HG02610 (cell line): ENCODE measurements at regions not wholly inside any gene's neighbourhood (a gene's known extent, or its start where the extent isn't known, plus 50 kb on each side); places are given as distances from the start of the nearest gene placed in this dataset.

Source experiments
- ATAC-seq: cut with Tn5 transposase; IDR thresholded peaks from one replicate; pipeline ENCODE4 v1.9.1; 2021; ENCODE audit warnings: mild to moderate bottlenecking, moderate library complexity; ENCODE audit not compliant: unreplicated experiment

DNA sequence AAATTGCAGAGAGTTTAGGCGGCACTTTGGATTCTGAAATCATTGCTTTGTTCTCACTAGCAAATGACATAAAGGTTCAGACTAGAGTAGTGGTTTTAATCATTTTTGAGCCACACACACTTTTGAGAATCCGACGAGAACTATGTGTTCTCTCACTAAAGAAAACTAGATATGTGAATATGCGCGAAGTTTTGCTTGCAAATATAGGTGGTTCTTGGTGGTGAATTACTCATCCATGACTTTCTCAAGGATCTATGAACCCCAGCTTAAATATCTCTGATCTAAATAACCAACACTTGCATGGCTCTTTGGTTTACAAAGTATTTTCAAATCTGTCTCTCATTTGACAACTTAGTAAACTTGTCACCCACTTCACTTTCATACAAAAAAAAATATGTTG, 54.8 kb downstream of the NOG start:
- no peak for ATAC-seq

DNA sequence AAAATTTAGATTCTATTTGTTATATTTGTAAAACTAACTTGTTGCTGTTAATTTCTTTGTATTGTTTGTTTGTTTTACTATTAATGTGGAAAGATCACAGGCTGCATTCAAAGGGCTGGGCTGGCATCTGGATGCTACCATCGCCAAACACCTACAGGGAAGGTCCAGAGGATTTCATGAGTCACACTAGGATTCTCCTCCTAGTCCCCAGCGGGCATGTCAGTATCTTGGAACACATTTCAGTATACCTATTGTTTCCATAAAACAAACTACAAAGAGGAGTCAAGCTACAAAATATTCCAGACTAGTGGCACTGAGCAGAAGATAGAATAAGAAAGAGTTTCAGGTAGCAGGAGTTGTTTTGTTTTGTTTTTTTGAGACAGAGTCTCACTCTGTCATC, 55.3 kb downstream of the NOG start:
- ATAC-seq = no peak

DNA sequence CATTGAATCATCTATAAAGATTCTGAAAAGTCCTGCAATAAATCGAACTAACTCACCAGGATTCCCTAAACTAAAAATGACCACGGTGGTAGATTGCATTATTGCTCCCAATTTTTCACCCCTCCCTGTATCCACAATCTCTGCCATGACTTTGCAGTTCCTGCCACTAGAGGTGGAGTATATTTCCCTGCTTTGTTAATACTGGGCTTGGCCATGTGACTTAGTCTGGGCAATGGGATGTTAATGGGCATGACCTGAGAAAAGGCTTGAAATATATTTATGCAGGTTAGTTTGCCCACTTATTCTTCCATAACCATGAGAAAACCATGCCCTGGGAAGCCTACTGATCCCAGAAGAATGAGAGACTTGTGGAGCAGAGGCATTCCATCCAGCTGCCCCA, 59.1 kb downstream of the NOG start:
- ATAC-seq = no peak

DNA sequence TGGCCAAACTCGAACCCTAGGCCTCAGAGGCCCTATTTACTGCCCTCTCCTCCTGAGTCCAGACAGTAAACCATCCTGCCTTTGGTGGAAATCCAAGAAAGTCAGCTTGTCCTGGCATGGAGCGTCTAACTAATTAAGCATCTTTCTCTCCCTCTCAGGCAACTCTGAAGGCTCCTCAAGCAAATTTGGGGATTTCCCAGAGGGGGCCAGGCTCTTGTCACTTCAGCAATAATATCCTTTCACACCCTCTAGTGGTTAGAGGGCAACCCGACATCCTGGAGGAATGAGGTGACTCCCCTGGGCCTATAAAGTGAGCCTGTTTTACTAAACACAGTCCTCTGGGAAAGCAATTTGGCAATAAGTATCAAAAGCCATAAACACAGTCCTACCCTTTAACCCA, 60.4 kb downstream of the NOG start:
- ATAC-seq = peak; percentile 98

DNA sequence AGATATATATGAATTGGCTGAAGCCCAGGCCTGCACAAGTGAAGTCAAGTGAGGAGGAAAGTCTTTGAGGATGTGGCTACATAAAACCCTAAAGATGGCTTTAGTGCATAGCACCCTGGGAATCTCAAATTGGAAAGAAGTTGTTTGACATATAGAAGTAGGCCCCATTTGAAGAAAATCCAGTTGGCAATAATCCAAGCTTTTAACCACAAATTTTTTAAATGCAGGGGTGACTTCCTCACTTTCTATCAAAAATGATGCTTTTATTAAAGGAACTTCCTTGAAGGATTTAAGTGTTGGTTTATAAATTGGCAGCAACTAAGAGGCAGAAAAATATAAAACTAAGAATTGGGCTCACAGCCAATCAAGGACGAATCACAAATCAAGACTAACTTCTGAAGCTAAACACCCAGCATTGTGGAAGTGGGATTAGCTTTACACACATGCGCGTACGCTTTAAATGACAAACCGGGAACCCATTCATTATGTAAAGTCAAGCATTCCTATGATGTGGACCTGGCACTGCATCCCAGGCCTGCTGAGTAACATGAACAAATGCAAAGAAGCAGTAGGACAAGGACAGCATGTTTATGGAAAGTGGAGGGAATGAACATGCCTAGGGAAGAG, 63.3 kb downstream of the NOG start:
- ATAC-seq = no peak

DNA sequence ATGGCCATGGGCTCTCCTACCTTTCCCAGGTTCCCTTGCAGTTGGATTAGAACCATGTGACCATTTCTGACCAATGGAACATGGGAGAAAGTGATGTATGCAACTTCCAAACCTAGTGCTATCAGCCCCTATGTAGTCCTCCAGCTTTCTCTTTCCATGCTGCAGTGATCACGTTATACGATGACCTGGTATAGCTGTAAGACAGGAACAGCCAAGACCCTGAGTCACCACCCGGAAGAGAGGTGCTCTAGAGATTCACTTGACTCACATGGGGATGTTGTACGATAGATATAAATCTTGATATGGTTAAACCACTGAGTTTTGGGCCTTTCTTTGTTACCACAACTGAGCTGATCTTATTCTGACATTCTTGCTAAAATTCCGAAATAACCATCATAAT, 65.1 kb downstream of the NOG start:
- no peak for ATAC-seq

DNA sequence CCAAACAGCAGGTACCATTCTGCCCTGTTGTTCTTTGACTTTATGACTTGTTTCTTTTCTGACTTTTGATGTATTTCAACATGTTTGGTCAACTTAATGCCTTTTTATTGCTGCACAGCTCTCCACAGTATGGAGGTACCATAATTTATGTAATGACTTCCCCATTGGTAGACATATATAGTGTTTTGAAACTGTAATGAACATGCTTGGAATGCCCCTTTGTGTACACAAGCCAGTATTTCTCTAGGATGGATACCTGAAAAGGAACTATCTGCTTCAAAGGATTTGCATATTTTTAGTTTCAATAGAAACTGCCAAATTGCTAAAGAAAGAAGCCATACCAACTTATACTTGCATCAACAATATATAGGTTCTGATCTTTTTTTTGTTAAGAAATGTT, 66.1 kb downstream of the NOG start:
- no peak for ATAC-seq

DNA sequence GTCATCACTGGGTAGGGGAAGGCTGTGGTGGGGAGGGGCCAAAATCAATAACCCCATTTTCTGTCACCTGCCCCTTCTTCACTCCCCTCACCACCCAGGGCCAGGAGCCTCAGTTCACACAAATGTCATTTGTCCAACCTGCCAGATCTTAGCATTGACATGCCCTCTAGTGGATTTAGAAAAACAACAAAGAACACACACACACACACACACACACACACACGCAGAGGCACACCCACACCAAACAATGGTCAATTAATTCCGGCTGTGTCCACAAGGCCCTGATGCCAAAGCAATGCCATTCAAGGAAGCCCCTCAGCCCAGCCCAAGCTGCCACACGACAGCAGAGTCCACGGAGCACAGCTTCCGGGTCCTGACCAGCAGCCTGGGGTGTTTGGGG, 68.4 kb downstream of the NOG start:
- no peak for ATAC-seq

DNA sequence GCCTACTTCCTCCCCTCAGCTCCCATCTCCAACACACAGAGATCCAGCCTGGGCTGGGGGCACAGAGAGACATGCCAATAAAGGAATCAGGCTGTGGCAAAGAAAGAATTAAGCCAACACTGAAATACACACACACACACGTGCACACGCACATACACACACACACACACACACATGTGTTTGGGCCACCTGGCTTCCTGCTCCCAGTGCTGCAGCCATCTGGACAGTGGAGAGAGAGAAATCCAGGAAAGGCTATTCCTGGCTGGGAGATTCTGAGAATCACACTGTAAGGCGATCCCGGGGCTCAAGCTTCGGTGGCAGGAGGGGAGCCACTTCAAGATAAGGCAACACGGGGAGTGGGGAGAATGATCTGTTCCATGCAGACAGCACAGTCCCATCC, 72.4 kb downstream of the NOG start:
- no peak for ATAC-seq

DNA sequence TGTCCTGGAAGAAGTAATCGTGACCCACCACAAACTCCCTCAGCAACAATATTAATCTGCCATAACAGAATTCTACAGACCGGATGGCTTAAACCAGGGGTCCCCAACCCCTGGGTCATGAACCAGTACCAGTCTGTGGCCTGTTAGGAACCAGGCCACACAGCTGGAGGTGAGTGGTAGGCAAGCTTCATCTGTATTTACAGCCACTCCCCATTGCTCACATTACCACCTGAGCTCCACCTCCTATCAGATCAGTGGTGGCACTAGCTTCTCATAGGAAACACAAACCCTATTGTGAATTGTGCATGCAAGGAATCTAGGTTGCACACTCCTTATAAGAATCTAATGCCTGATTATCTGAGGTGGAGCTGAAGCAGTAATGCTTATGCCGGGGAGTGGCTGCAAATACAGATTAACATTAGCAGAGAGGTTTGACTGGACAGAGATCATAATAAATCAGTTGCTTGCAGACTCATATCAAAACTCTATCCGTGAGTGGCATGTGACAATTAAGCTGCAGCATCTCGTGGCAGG, 74.5 kb downstream of the NOG start:
- ATAC-seq = no peak

DNA sequence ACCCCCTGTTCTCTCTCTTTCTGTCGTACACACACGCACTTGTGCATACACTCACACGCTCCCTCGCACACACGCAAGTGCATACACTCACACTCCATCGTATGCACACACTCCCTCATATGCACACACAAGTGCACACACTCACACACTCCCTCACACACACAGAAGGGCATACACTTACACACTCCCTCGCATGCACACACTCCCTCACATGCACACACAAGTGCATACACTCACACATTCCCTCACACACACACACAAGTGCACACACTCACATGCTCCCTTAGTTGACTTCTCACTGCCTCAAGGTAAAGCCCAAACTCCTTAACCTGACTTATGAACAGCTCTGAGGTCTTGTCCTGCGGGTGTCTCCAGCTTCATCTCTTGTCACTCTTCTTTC, 78.7 kb downstream of the NOG start:
- no peak for ATAC-seq

DNA sequence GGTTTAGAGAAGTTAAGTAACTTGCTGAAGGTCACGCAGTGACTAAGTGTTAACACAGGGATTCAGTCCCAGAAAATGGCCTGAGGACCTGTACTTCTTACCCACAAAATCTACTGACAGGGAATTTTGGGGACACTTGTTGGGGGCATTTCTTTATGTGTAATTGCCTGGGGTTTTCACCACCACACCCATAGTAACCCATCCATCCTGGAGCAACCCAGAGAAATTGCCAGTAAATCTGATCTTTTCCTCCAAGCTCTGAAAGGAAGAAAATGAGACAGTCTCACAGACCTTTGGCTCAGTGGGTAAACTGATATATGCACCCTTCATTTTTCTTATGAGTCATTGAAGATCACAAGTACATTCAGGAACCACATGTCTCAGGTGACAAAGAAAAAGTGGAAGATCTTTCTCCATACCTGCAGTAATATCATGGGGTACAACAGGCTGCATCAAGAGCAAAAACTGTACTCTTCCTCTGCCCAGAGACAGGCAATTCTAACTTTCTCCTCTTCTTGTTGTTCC, 81.0 kb downstream of the NOG start:
- no peak for ATAC-seq

DNA sequence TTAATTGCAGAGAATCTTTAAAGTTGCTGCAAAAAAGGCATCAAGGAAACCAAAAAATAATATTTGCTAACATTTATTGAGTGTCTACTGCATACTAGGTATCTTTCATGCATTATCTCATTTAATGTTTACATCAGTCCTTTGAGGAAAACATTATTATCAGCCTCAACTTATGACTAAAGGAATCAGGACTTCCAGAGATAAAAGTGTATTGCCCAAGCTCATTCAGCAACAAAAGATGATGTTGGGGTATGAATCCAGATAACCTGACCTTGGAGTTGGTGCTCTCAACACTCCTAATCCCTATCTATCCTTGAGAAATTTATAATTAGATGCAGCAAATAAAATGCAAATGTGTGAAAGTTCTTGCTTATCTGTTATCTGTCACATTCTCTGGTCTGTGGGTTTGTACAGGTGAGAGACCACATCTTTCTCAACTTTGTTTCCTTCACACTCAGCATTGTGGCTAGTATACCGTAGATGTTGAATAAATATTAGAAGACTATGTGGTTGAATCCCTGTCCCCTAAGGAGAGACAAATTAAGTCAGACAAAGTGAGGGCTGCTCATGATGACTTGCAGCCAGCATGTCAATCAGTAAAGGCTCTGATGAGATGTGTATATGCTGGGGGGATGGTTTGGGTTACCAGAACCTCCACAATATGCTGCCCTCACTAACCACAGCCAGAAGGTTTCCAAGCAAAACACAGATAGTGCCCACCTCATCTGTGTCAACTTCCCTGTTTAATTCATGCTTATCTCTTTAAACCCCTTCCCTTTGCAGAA, 82.6 kb downstream of the NOG start:
- no peak for ATAC-seq

DNA sequence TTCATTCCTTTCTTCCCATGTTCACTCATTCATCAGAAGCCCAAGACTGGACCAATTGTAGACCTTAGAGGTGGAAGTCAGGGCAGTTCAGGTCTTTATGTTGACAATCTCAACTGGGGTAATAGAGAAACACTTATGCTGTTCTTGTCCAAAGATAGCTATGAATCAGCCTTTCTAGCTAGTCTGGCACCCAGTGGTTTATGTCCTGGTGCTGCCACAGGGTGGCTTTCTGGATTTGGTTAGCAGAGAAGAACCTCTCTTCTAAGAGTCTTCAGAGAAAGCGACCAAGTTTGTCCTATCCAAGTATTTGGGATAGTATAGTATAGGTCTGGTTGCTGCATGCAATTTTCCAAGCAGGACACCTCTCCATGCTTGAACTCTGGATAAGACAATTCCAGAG, 83.3 kb downstream of the NOG start:
- ATAC-seq = no peak

DNA sequence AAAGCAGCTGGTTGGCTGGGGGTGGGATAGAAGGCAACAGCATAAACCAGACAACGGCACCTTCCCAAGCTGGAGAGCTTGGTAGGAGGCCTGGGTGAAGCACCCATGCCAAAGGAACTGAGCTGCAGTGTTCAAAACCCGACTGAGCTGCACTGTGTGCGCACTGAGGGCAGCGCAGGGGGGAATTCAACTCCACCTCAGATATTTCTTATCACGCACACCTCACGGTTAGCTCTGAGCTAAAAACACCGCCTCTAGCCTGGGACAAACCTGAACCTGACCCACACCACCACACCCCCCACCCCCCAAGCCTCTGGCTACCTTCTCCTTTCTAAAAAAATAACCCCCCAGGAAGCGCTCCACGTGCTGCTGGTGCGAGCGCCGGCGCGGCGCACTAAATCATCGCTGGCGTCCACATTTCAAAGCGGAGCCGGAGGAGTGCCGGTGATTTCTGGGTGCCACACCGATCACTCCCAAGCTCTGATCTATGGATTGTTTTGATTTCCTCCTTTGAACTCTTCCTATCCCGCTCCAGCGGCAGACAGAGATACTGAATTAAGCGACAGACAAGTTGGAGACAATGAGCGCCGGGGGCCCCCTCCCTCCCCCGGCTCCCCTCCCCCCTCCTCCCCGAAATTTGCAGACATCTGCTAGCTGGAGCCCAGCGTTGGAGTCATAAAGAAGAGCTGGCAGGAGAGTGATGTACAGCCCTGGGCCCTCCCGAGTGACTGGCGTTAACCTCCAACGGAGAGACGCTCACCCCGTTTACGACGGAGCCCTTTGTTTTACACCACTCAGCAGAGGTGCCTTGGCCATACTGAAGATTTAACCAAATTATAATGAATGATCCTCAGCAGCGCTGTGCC, 85.0 kb downstream of the NOG start:
- ATAC-seq = no peak

DNA sequence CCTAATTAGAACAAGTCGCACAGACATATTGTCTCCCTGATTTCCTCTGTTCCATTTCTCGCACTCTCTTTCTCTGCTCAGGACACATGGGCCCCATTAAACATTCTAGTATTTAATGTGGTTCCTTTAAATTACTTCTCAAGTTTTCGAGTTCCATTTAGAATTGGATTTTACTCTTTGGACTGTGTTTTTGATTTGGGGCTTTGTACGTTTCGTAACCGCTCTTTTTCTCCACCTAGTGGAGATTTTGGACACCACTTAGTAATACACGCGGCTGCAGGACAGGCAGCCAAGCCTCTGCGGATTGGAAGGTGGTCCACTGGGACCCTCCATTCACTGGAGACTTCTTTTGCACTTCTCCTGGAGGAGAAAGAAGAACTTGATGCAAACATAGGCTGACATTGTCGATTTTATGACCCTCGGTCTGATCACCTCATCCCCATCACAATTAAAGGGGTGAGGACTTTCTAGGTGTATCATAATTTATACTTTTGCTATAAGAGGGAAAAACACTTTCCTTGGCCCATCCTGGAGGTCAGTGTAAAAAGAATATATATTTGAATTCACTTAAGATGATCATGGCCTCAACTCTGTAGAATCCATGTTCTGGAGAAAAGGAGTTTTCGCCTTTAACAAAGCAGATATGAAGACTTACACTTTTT, 85.7 kb downstream of the NOG start:
- no peak for ATAC-seq

DNA sequence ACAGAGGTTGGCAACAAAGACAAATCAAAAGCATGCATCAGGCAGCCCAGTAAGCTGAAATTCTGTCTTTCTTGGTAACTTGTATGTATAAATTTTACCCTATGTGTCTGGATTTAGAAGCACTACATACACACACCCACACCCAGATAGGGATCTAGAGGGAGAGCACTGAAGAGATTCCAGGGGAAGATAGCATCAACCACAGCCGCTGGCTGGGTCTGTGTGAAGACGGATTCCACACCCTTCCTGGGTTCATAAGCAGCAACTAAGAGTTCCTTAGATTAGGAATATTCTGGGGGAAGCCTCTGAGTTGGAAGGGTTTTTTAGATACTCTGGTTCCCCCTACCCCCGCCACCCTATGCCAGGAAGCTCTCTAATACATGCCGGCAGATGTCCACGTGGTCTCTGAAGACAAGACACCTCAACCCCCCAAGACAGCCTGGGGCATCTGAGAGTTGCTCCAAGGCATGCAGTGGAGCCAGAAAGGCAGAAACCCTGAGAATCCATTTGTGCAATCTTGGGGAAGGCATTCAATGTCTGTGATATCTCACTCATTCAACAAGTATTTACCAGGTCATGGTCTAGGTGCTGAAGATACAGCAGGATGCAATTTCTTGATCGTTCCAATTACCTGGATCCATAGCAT, 86.4 kb downstream of the NOG start:
- ATAC-seq = no peak

DNA sequence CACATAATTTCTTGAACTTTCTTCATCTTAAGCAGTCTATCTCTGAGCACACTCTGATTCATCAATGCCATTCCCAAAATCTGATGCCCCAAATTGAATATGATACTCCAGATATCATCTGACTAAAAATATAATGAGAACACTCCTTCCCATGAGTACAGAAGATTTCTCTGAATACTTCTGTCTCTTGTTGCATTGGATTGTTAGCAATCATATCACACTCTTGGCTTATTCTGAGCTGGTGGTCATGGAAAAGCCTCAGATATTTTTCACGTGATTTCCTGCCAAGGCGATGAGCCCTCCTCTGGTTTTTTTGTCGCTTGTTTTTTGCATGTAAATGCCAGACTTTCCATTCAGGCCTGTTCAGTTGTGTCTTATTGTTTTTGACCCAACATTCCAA, 87.2 kb downstream of the NOG start:
- no peak for ATAC-seq

DNA sequence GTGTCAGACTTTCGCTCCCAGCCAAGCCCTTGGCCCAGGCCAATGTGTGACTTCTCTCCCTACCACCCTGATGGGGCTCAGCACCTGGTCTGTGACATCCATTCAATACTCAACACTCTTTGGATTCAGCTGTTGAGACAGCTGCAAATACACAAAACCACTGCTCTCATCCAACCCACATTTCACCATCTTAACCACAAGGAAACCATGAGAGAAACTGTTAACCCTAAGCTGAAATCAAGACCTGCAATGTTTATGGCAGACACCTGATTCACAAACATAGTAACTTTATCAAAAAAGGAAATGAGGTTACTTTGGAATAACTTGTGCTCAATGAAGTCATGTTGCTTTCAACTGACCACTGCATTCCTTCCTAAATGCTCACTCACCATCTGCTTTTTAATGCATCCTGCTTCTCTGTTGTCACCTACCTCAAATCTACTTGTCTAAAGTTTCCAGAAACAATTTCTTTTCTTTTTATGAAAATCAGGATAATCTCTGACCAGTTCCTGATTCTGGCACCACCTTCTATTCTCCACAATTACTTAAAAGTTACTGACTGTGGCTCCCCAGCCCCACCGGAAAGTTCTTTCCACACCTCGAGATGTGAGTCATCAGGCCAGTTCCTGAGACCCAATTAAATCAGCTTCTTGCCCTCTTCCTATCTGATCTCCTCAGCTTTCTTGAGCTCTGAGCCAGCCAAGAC, 88.2 kb downstream of the NOG start:
- peak; percentile 51 for ATAC-seq

DNA sequence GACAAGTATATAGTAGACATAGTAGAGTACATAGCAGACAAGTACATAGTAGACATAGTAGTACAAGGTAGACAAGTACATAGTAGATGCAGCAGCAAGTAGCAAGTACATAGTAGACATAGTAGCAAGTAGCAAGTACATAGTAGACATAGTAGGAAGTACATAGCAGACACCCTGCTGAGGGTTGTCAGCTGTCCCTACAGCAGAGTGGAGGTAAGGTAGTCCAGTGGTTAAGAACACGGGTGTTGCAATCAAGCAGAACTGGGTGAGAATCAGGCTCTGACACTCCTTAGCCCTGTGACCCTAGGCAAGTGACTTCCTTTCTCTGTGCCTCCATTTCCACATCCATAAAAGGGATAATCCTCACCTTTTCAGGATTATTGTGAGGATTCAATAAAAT, 94.7 kb downstream of the NOG start:
- no peak for ATAC-seq
